ENCODE measurements at regions not wholly inside any gene's neighbourhood (a gene's known extent, or its start where the extent isn't known, plus 50 kb on each side); places are given as distances from the start of the nearest gene placed in this dataset.

GRCh38 chr6:138597336-138597735 lies 98.0 kb upstream of the NHSL1 start:
- H3K4me2 ChIP-seq (ENCODE audit: low read length), result peak overlapping the region; percentile 34
- no peak overlapping the region for H3K27ac ChIP-seq (ENCODE audit: low read depth, low read length)
- peaks cover 20% of the 10 kb centered on the region for H3K4me1 Mint-ChIP-seq (ENCODE audit: low read depth, unreplicated experiment)
- no peaks in the 10 kb centered on the region for H3K9me3 ChIP-seq (ENCODE audit: insufficient read depth, low read depth, low read length)
- no peak overlapping the region for H3K27ac Mint-ChIP-seq (ENCODE audit: unreplicated experiment)
- H3K4me3 Mint-ChIP-seq (ENCODE audit: unreplicated experiment), result no peak overlapping the region
- H3K36me3 Mint-ChIP-seq (ENCODE audit: low read depth, unreplicated experiment), result no peaks in the 10 kb centered on the region
- peak overlapping the region; percentile 4 for H3K9ac ChIP-seq (ENCODE audit: low read length)
- H2AFZ ChIP-seq (ENCODE audit: low read depth, low read length), result no peak overlapping the region
- no peak overlapping the region for H3K4me3 ChIP-seq (ENCODE audit: insufficient read depth, low read depth, low read length)
- peaks cover 4% of the 10 kb centered on the region for H3K79me2 ChIP-seq (ENCODE audit: insufficient read depth, low read length)
- FAIRE-seq (no peak), DNase-seq (ENCODE audit: low read depth) (peak; percentile 76)
- H4K20me1 ChIP-seq (ENCODE audit: insufficient read depth, low read length), result no peaks in the 10 kb centered on the region
- H3K36me3 ChIP-seq (ENCODE audit: insufficient read depth, low read length), result no peaks in the 10 kb centered on the region
- H3K9me3 Mint-ChIP-seq (ENCODE audit: unreplicated experiment), result no peaks in the 10 kb centered on the region
- TF ChIP-seq EZH2 (IDR thresholded peaks at IDR 0.05; ENCODE audit: insufficient read depth, low read length) (no peak), CTCF (IDR thresholded peaks at IDR 0.05; ENCODE audit: insufficient read depth, low read depth, low read length) (no peak)
- H3K4me1 ChIP-seq (ENCODE audit: insufficient read depth, low read length), result peaks cover 34% of the 10 kb centered on the region
- no peaks in the 10 kb centered on the region for H3K27me3 ChIP-seq (ENCODE audit: insufficient read depth, low read length)
- H3K27me3 Mint-ChIP-seq (ENCODE audit: low read depth, unreplicated experiment), result no peaks in the 10 kb centered on the region

GRCh38 chr6:138598562-138599173 lies 99.4 kb upstream of the NHSL1 start:
- Histone ChIP-seq H3K27ac (ENCODE audit: low read depth, low read length) (no peak overlapping the region), H3K9ac (ENCODE audit: low read length) (no peak overlapping the region), H3K4me2 (ENCODE audit: low read length) (no peak overlapping the region), H3K36me3 (ENCODE audit: insufficient read depth, low read length) (no peaks in the 10 kb centered on the region), H4K20me1 (ENCODE audit: insufficient read depth, low read length) (no peaks in the 10 kb centered on the region), H2AFZ (ENCODE audit: low read depth, low read length) (no peak overlapping the region), H3K27me3 (ENCODE audit: insufficient read depth, low read length) (no peaks in the 10 kb centered on the region), H3K9me3 (ENCODE audit: insufficient read depth, low read depth, low read length) (no peaks in the 10 kb centered on the region), H3K79me2 (ENCODE audit: insufficient read depth, low read length) (peaks cover 4% of the 10 kb centered on the region), H3K4me1 (ENCODE audit: insufficient read depth, low read length) (peaks cover 23% of the 10 kb centered on the region), H3K4me3 (ENCODE audit: insufficient read depth, low read depth, low read length) (no peak overlapping the region)
- Mint-ChIP-seq H3K9me3 (ENCODE audit: unreplicated experiment) (no peaks in the 10 kb centered on the region), H3K4me3 (ENCODE audit: unreplicated experiment) (no peak overlapping the region), H3K27me3 (ENCODE audit: low read depth, unreplicated experiment) (no peaks in the 10 kb centered on the region), H3K27ac (ENCODE audit: unreplicated experiment) (no peak overlapping the region), H3K36me3 (ENCODE audit: low read depth, unreplicated experiment) (no peaks in the 10 kb centered on the region), H3K4me1 (ENCODE audit: low read depth, unreplicated experiment) (peaks cover 9% of the 10 kb centered on the region)
- no peak for DNase-seq (ENCODE audit: low read depth)
- no peak for FAIRE-seq
- TF ChIP-seq CTCF (IDR thresholded peaks at IDR 0.05; ENCODE audit: insufficient read depth, low read depth, low read length) (no peak), EZH2 (IDR thresholded peaks at IDR 0.05; ENCODE audit: insufficient read depth, low read length) (no peak)

GRCh38 chr6:138600261-138600660 lies 101.0 kb upstream of the NHSL1 start:
- H3K27me3 ChIP-seq (ENCODE audit: insufficient read depth, low read length), result no peaks in the 10 kb centered on the region
- Mint-ChIP-seq H3K4me3 (ENCODE audit: unreplicated experiment) (no peak overlapping the region), H3K9me3 (ENCODE audit: unreplicated experiment) (no peaks in the 10 kb centered on the region), H3K4me1 (ENCODE audit: low read depth, unreplicated experiment) (no peaks in the 10 kb centered on the region), H3K27me3 (ENCODE audit: low read depth, unreplicated experiment) (no peaks in the 10 kb centered on the region), H3K27ac (ENCODE audit: unreplicated experiment) (no peak overlapping the region), H3K36me3 (ENCODE audit: low read depth, unreplicated experiment) (no peaks in the 10 kb centered on the region)
- no peaks in the 10 kb centered on the region for H4K20me1 ChIP-seq (ENCODE audit: insufficient read depth, low read length)
- no peak overlapping the region for H3K4me2 ChIP-seq (ENCODE audit: low read length)
- no peaks in the 10 kb centered on the region for H3K36me3 ChIP-seq (ENCODE audit: insufficient read depth, low read length)
- peaks cover 10% of the 10 kb centered on the region for H3K4me1 ChIP-seq (ENCODE audit: insufficient read depth, low read length)
- H3K9ac ChIP-seq (ENCODE audit: low read length), result no peak overlapping the region
- no peak overlapping the region for H3K27ac ChIP-seq (ENCODE audit: low read depth, low read length)
- H2AFZ ChIP-seq (ENCODE audit: low read depth, low read length), result no peak overlapping the region
- H3K79me2 ChIP-seq (ENCODE audit: insufficient read depth, low read length), result peaks cover 4% of the 10 kb centered on the region
- FAIRE-seq (no peak), DNase-seq (ENCODE audit: low read depth) (no peak)
- no peak for TF ChIP-seq CTCF (IDR thresholded peaks at IDR 0.05; ENCODE audit: insufficient read depth, low read depth, low read length)
- no peak for TF ChIP-seq EZH2 (IDR thresholded peaks at IDR 0.05; ENCODE audit: insufficient read depth, low read length)
- no peak overlapping the region for H3K4me3 ChIP-seq (ENCODE audit: insufficient read depth, low read depth, low read length)
- no peaks in the 10 kb centered on the region for H3K9me3 ChIP-seq (ENCODE audit: insufficient read depth, low read depth, low read length)
